ENCODE measurements at regions not wholly inside any gene's neighbourhood (a gene's known extent, or its start where the extent isn't known, plus 50 kb on each side); places are given as distances from the start of the nearest gene placed in this dataset.

- no peak for DNase-seq (ENCODE audit: low read depth, low spot score)
These were observed 337.9 kb upstream of the ACVR2A start for GRCh38 chr2:147506889-147507288.

- DNase-seq (ENCODE audit: low read depth, low spot score): no peak
These were observed 342.0 kb upstream of the ACVR2A start for GRCh38 chr2:147502711-147503290.

DNA sequence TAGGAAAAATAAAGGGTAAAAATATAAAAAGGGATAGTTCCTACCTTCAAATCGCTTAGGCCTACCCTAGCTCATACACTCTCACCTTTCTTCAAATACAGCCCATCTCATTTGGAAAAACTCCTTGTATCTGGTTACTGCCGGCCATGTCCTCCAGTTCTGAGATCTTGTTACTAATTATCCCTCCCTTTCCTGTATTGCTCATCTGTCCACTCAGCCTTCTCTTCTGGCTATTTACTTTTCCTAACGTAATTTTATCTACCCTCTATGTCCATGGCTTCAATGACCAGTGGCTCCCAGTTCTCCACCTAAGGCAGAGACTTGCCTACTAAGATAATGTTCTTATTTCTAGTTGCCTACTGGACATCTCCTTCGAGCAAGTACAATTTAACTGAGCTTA, 342.9 kb upstream of the ACVR2A start:
- no peak for DNase-seq (ENCODE audit: low read depth, low spot score)

GRCh38 chr2:147500819-147501395, 343.9 kb upstream of the ACVR2A start:
- DNase-seq (ENCODE audit: low read depth, low spot score): no peak

DNA sequence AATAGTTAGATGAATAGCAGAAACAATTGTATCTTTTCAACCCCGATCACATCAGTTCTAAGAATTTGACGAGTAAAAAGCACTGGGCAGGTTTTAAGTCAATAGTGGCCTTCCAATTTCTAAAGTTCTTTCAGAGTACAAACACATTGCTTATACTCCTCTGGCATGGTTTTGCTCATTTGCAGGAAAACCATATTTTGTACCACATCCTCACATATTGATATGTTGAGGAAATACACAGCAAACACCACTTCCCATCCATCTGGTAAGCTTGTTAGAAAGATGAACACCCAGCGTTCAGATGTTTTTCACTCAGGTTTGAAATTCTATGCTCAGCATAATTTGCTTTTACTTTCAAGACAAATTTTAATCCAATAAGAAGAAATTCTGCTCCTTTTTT, 344.6 kb upstream of the ACVR2A start:
- DNase-seq (ENCODE audit: low read depth, low spot score): no peak

GRCh38 chr2:147499785-147500184, 345.0 kb upstream of the ACVR2A start:
- DNase-seq (ENCODE audit: low read depth, low spot score): no peak

- DNase-seq (ENCODE audit: low read depth, low spot score): peak; percentile 29
These were observed 349.1 kb upstream of the ACVR2A start for GRCh38 chr2:147495734-147496133.

- no peak for DNase-seq (ENCODE audit: low read depth, low spot score)
These were observed 352.4 kb upstream of the ACVR2A start for GRCh38 chr2:147492471-147492870.

GRCh38 chr2:147491506-147491905, 353.3 kb upstream of the ACVR2A start:
- no peak for DNase-seq (ENCODE audit: low read depth, low spot score)

DNA sequence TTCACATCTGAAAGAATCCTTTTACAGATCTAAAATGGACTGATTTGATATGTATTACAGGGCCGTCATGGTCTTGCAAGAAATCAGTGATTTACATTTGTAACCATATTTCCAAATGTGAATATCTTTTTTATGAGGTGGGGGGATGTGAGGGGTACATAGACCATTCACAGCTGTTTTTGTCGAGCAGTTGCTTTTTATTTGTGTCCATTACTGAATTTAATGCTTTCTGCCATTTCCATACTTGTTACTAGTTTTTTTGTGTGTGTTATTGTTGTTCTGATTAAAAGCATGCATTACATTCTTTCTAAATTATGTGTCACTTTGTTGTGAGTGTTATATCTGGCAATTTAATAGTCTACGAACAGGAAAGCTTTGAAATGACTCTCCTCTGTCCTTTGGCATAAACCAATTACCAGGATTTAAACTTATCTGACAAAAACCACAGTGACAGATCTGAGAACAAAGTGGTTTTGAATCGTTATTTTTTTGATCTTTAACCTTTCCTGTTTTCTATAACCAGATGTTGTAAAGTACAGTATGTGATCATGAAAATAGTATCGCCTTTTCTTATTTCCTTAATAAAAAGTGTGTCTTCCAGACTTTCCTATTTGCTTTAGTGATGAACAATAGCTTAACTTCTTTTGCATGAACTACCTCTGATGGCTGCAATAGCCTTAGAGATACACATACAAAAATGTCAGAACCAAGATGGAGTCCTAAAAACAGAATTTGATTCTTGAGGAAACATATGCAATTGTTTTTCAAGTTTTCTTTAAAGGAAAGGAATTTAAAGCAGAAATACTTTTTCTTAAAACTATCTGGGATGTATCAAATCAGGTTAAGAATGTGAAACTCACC, 354.2 kb upstream of the ACVR2A start:
- peak; percentile 45 for DNase-seq (ENCODE audit: low read depth, low spot score)

- no peak for DNase-seq (ENCODE audit: low read depth, low spot score)
These were observed 356.4 kb upstream of the ACVR2A start for GRCh38 chr2:147488472-147488871.

- DNase-seq (ENCODE audit: low read depth, low spot score): no peak
These were observed 356.9 kb upstream of the ACVR2A start for GRCh38 chr2:147487978-147488289.

GRCh38 chr2:147487286-147487977, 357.4 kb upstream of the ACVR2A start:
- no peak for DNase-seq (ENCODE audit: low read depth, low spot score)

GRCh38 chr2:147485210-147485851, 359.5 kb upstream of the ACVR2A start:
- DNase-seq (ENCODE audit: low read depth, low spot score): no peak

- DNase-seq (ENCODE audit: low read depth, low spot score): no peak
These were observed 360.9 kb upstream of the ACVR2A start for GRCh38 chr2:147483911-147484310.

DNA sequence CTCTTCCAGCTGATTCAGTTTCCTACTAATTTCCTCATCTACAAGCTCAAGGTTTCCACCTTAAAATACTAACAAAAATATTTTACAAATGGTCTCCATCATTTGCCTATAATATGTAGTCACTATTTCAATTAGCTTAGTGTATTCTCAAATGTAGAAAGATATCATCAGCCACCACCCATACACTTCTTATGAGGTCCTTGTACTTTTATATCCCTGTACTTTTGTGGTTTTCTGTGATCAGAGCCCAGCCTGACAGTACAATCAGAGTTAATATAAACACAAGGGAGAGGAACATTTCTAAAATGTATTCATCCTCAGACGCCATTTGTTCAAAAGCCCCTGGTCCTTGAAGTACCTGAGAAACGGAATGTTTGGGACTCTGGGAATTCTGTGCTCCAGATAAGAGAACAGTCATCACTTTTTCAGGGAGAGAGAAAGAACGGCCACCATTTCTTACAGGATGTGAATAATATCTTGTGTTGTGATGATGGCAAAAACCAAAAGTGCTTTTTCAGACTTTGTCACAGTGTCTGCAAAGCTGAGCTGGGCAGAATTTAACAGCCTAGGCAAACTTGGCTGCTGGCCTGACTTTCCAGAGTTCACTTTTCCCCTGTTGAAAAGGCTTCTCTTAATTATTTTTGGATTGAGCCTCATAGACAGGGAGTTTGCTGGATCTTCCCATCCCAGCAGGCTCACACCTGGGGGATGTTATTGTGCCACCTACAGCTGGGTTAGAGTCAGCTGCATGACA, 361.7 kb upstream of the ACVR2A start:
- DNase-seq (ENCODE audit: low read depth, low spot score): no peak

GRCh38 chr2:147482111-147482895, 362.5 kb upstream of the ACVR2A start:
- DNase-seq (ENCODE audit: low read depth, low spot score): no peak

DNA sequence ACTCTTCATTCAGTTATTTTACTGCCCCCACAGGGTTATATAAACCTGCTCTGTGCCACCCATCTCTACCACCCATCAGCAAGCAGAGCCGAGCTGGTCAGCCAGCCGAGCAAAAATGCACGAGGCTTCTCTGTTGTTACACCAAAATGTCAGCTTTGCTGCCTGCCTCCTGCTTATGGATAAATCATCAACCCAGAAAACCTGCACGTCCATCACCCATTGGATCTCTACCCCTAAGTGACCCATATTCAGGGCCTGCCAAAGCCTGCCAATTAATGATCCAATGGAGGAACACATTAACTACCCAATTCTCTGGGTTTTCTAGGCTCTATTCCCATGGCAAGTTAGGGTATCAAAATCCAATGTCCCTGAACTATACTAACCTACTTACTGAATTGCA, 365.5 kb upstream of the ACVR2A start:
- no peak for DNase-seq (ENCODE audit: low read depth, low spot score)

DNA sequence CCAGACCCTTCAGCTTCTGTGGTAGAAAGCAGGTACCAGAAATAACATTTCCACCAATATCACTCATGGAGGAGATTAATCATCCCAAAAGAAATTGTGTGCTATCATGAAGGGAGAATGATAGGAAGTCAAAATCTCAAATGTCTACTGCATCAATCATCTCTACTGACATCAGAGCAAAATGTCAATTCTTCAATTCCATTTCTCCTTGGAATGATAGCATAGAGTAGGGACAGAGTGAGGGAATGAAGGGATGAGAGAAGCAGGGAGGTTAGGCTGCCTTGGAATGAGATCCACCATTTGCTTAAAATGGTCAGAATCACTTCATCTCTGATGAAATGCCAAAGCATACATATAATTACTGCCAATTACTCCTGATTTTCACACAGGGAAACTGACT, 371.8 kb upstream of the ACVR2A start:
- DNase-seq (ENCODE audit: low read depth, low spot score): no peak

DNA sequence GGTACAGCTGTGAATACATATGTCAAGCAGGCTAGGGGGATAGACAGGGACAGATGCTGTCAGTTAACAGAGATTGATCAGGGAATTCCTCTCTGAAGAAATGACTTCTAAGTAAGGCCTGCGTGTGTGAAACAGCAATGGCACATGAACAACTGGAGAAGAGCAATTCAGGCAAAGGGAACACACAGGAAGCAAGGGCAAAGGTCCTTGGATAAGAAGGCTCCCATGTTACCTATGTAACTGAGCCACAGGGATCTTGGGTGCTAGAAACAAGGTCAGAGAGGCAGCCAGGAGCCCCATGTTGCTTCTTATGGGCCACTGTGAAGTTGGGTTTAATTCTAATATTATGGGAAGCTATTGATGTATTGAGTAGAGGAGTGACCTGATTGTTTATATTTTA, 373.7 kb upstream of the ACVR2A start:
- no peak for DNase-seq (ENCODE audit: low read depth, low spot score)

DNA sequence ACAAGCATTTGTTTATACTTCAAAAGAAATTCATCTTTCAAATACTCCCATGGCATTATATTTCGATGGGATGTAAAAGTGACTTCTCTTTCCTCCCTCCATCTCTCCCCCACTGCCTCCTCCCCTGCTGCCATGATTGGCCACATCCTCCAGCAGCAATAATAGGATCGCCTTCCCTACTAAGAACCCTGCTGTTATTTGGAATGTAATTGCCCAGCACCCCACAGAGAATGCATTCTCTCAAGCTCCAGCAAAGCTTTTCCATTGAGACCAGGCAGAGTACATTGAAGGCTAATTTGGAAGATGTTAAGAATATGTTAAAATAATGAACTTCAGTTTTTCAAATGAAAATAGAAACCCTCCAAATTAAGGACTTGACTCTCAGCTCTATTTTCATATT, 375.4 kb upstream of the ACVR2A start:
- no peak for DNase-seq (ENCODE audit: low read depth, low spot score)

Measured in astrocyte of the hippocampus (primary cell).